Smooth muscle cell of the brain vasculature (primary cell): ENCODE measurements at regions not wholly inside any gene's neighbourhood (a gene's known extent, or its start where the extent isn't known, plus 50 kb on each side); places are given as distances from the start of the nearest gene placed in this dataset.
"Not testable (repeated sequence)": the region's sequence is repeated elsewhere in the genome, so short reads cannot be mapped to it uniquely, and the experiment has no call there.

Source experiments
- DNase-seq: peaks from one replicate; pipeline ENCODE4 v3.0.0-alpha.2; 2012; ENCODE audit warnings: low read depth, low spot score

DNA sequence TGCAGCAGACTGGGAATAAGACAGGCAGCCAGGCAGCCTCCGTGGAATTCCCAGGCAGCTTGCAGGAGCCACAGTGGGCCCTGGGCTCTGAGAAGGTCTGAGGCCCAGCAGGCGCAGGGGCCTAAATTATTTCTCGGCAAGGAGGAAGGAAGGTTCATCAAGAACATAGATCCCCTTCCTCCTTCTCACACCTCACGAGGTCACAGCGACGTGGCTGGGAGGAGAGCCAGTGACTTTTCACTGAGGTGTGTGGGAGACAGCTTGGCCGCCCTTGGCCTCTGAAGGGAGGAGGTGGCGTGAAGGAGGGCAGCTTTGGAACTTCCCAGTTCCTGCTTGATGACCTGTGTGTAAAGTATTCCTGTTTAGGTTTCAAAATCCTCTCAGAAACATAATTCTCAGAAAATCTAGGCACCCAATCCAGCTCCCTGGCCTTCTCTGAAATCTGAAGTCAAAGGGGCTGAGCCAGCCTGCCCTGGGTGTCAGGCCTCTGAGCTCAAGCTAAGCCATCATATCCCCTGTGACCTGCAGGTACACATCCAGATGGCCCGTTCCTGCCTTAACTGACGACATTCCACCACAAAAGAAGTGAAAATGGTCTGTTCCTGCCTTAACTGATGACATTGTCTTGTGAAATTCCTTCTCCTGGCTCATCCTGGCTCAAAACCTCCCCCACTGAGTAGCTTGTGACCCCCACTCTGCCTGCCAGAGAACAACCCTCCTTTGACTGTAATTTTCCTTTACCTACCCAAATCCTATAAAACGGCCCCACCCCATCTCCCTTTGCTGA lies 161.0 kb downstream of the ADRA2C start:
- not testable (repeated sequence) for DNase-seq

DNA sequence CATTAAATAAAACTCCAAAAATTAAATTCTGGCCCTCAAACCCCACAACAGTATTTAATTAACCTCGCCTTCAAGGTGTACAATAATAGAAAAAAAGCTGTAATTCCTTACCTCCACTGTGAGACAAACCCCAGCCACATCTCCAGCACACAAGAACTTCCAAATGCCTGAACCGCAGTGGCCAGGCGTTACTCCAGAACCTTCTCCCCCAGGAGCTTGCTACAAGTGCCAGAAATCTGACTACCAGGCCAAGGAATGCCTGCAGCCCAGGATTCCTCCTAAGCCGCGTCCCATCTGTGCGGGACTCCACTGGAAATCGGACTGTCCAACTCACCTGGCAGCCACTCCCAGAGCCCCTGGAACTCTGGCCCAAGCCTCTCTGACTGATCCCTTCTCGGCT lies 163.2 kb downstream of the ADRA2C start:
- not testable (repeated sequence) for DNase-seq

DNA sequence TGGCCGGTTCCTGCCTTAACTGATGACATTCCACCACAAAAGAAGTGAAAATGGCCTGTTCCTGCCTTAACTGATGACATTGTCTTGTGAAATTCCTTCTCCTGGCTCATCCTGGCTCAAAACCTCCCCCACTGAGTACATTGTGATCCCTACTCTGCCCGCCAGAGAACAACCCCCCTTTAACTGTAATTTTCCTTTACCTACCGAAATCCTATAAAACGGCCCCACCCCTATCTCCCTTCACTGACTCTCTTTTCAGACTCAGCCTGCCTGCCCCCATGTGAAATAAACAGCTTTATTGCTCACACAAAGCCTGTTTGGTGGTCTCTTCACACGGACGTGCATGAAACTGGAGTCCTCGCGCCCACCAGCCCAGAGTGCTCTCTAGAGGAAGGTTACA lies 166.5 kb downstream of the ADRA2C start:
- DNase-seq, result not testable (repeated sequence)

DNA sequence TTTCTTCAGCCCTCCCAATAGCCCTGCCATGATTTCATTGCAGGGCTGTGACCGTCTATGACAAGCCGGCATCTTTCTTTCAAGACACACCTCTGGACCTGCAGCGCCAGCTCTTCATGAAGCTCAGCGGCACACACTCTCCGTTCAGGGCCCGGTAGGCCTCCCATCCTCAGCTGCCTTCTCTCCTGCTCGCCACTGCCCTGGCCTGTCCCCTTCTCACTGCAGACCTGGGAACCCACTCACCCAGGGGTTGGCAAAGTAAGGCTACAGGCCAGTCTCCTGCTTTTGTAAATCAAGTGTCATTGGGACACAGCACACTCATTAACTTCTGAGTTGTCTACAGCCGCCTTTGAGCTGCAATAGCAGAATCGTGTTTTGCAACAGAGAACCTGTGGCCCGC lies 169.2 kb downstream of the ADRA2C start:
- DNase-seq, result not testable (repeated sequence)

DNA sequence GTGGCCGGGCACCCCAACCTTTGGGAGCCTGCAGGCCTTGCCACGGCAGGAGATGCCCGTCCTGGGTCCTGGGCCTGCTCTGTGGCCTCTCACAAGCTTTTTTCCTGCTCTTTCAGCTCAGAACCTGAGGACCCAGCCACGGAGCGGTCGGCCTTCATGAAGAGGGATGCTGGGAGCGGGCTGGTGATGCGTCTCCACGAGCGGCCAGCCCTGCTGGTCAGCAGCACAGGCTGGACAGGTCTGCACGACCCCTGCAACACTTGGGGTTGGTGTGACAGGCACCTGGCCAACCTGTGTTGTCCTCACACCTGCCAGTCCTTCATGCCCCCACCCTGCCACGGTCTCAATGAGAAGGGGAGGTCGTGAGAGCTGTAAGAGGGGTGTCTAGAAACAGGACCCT lies 170.0 kb downstream of the ADRA2C start:
- no peak for DNase-seq

DNA sequence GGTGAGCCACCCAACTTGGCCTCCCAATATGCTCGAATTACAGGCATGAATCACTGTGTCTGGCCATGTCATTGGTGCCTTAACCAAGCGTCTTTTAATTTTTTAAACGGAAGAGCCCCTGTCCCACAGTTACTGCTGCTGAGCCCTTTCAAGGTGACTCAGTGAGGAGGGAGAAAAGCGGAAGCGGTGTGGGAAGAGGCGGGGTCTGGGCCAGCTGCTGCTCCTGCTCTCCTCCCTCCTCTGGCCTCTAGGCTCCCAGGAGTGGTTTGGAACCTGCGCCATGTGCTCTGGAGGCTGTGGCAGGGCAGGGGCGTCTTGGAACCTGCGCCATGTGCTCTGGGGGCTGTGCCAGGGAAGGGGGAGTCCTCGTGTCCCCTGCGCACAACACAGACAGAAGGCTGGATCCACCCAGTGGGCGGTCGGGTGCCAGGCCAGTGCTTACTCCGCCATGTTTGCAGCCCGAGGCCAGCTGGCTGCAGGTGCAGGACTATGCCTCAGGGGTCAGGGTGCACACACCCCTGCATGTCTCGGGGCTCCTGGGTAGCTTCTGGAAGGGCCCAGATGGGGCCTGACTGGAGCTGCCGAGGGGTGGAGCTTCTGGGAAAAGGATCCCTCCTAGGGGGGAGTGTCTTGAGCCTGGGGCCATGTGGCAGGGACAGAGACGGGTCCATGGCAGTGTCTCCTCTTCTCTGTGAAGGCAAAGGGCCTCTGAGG lies 171.8 kb downstream of the ADRA2C start:
- not testable (repeated sequence) for DNase-seq

- not testable (repeated sequence) for DNase-seq
These were observed 172.5 kb downstream of the ADRA2C start for GRCh38 chr4:3938676-3939075.

DNA sequence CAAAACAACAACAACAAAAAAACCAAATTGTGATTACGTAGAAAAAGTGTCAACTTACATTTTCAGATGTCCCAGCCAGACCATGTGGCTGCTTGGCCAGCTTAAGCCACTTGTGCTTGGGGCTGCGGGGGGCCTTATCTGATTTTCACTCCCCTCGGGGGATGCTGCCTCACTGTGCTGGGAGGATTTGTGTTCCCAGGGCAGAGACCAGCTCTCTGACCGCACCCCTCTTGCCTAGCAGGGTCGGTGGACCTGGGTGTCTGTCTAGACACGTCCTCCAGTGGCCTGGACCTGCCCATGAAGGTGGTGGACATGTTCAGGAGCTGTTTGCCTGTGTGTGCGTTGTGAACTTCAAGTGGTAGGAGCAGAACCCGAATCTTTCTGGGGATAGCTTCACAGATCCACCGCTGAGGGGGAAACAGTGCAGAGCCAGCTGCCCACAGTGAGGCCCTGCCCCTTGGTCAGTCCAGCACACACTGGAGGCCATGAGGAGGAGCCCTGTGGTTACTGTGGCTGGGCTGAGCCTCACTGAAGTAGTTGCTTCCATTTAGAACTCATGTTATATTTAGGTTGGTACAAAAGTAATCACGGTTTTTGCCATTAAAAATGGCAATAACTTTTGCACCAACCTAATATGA lies 173.9 kb downstream of the ADRA2C start:
- not testable (repeated sequence) for DNase-seq

DNA sequence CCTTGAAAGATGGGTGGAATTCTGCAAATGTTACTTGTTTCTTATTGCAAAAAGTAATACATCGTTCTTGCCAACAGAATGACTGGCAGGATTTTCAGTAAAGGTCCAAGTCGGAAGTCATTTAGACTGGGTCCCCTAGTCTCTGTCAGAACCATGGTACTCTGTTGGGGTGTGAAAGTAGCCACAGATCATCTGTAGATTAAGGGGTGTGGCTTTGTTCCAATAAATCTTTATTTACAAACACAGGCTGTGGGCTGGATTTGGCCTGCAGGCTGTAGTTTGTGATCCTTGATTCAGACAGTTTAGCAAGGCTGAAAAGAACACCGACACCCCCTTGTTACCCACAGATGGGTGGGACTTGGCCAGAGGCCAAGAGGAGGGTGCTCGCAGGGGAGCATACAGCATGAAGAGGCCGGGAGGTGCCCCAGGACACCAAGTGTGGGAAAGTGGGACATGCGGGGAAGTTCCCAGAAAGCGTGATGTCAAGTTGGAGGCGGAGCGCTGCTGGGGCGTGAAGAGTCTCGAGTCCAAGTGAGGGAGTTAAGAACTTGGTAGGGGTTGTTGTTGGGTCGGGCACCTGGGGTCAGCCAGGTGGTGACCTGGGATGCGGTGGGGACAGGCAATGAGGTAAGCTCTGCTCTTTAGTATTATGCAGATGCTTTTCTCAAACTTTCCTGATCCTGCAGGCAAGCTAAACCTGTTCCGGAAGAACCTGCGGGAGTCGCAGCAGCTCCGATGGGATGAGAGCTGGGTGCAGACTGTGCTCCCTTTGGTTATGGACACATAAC lies 175.7 kb downstream of the ADRA2C start:
- DNase-seq, result not testable (repeated sequence)

GRCh38 chr4:3942569-3942971 lies 176.4 kb downstream of the ADRA2C start:
- not testable (repeated sequence) for DNase-seq

- not testable (repeated sequence) for DNase-seq
These were observed 176.9 kb downstream of the ADRA2C start for GRCh38 chr4:3943051-3943450.

DNA sequence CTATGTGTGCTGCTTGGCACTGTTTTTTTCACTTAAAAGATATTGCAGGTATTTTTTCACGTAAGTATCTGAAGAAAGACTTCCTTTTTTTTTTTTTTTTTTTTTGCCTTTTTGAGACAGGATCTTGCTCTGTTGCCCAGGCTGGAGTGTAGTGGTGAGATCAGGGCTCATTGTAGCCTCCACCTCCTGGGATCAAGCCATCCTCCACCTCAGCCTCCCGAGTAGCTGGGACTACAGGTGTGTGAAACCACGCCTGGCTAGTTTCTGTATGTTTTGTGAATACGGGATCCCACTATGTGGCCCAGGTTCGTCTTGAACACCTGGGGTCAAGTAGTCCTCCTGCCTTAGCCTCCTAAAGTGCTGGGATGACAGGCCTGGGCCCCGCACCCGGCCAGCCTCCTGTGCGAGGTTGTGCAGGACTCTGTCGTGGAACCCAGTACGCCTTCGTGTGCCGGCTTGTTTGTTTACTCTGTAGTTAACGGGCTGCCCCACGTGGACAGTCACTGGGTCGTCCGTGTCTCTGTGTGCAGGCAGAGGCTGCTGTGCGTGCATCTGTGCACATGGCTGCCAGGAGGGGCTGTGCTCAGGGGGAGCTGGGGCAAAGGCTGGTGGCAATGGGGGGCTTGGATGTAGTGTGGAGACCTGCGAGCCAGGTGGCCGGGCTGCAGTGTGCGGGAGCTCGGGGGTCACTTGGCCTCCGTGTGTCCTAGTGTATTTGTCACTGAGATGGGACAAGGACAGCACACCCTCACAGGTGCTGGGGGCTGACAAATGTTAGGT lies 179.5 kb downstream of the ADRA2C start:
- DNase-seq, result no peak

DNA sequence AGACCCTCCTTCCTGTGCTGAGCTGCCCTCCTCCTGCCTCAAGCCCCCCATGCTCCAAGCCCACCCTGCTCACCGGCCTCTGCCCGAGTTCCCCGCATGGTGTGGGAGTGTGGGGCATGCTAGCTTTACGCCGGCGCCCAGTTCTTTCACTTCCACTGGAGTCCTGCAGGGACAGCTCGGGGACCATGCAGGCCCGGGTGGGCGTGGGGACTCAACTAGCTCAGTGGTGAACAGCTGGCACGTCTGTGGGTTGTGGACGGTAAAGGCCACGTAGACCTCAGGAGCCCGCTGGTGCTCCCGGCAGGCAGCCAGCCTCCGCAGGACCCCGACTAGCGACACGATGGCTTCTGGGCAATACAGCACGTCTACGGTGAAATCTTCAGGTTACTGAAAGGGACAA lies 180.4 kb downstream of the ADRA2C start:
- not testable (repeated sequence) for DNase-seq

- not testable (repeated sequence) for DNase-seq
These were observed 181.6 kb downstream of the ADRA2C start for GRCh38 chr4:3947761-3948160.

DNA sequence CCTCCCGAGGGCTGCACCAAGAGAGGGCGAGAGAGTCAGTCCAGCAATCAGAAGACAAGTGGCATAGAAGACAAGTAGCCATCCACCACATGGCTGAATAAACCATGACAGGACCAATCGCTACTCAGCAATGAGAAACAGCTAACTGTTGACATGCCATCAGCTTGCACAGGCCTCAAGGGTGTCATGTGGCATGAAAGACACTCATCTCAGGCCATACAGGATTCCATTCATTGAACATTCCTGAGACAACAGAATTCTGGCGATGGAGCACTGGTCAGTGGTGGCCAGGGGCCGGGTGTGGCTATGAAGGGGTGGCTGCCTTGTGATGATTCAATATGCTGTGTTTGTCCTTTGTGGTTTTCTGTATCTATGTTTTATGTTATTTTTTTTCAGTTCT lies 182.0 kb downstream of the ADRA2C start:
- not testable (repeated sequence) for DNase-seq

- not testable (repeated sequence) for DNase-seq
These were observed 183.7 kb downstream of the ADRA2C start for GRCh38 chr4:3949916-3950315.

GRCh38 chr4:3952443-3953139 lies 186.4 kb downstream of the ADRA2C start:
- not testable (repeated sequence) for DNase-seq

DNA sequence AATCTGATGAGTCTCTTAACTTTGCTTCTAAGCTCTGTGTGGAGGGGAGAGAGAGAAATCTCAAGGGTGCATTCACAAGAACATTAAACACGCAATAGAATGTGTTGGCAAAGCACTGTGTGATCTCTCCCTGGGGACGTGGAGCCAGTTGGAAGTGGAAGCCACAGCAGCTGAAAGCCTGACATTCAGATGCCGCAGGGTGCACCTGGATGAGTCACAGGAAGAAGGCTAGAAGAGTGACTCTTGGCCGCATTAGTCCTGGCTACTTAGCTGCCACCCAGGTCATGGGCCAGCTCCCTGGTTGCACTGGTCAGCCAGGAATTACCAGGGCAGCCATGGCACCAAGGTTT lies 186.9 kb downstream of the ADRA2C start:
- not testable (repeated sequence) for DNase-seq

DNA sequence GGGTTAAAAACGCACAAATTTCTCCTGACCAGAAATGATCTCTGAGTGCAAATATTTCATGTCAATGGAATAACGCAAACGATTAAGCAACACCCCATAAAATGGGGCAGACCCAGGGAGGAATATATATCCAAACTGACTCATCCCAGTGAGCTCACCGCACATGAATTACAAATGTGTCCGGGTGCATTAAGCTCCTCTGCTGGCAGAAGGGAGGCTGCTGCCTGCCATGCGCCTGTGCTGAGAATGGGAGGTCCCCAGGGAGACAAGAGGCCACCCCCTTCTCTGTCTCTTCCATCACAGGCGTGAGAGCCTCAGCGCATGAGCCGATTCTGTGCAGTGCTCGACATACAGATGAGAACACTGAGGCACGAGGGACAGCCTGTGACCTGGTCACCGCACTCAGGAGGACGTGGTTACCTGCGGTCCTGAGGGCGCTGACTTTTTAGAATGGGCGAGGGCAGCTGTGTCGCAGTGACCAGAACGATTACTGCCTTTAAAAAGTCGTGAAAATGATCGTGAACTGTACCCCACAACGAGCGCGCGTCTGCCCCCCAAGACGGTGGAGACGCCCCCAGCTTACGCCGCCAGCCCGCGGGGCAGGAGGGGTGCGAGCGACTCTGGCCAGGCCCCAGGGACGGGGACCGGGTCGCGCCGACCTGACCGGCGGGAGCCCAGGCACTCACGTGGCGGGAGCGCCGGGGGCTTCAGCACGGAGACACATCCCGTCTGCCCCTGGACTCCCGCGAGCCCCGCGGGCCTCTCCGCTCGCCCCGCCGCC lies 188.5 kb downstream of the ADRA2C start:
- peak; percentile 43 for DNase-seq
